ENCODE measurements at regions not wholly inside any gene's neighbourhood (a gene's known extent, or its start where the extent isn't known, plus 50 kb on each side); places are given as distances from the start of the nearest gene placed in this dataset.

GRCh38 chr9:28678097-28678496 lies 1104.8 kb upstream of the C9orf72 start:
- H3K4me3 ChIP-seq (ENCODE audit: control insufficient read depth, low read depth, low read length), result no peak overlapping the region
- no peak for DNase-seq (ENCODE audit: low read depth)
- TF ChIP-seq CTCF (conservative IDR thresholded peaks at IDR 0.05; ENCODE audit: control insufficient read depth, insufficient read depth, low read depth, low read length), result no peak

- H3K4me3 ChIP-seq (ENCODE audit: control insufficient read depth, low read depth, low read length), result no peak overlapping the region
- DNase-seq (ENCODE audit: low read depth), result no peak
- TF ChIP-seq CTCF (conservative IDR thresholded peaks at IDR 0.05; ENCODE audit: control insufficient read depth, insufficient read depth, low read depth, low read length), result no peak
Measured at GRCh38 chr9:28688172-28688571, 1114.9 kb upstream of the C9orf72 start.

- no peak overlapping the region for H3K4me3 ChIP-seq (ENCODE audit: control insufficient read depth, low read depth, low read length)
- TF ChIP-seq CTCF (conservative IDR thresholded peaks at IDR 0.05; ENCODE audit: control insufficient read depth, insufficient read depth, low read depth, low read length), result no peak
- no peak for DNase-seq (ENCODE audit: low read depth)
Measured at GRCh38 chr9:28692012-28692411, 1118.7 kb upstream of the C9orf72 start.

DNA sequence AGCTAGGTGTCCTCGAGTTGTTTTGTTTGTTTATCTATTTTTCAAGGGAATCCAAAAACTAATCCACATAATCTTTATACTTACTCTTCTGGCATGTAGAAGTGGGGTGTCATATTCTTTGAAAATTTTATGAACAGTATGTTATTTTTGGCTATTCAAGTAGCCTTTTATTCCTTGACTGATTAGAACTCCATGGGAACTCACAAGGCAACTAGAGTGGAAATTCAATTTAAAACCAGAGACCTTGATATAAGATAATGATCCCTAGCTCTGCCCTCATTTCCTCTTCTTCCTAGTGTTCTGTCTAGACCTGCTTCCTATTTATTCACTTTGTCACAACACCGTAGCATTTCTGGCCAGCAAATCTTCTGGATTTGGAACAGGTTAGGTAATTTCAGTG lies 1123.7 kb upstream of the C9orf72 start:
- no peak for TF ChIP-seq CTCF (conservative IDR thresholded peaks at IDR 0.05; ENCODE audit: control insufficient read depth, insufficient read depth, low read depth, low read length)
- no peak for DNase-seq (ENCODE audit: low read depth)
- H3K4me3 ChIP-seq (ENCODE audit: control insufficient read depth, low read depth, low read length), result no peak overlapping the region

- H3K4me3 ChIP-seq (ENCODE audit: control insufficient read depth, low read depth, low read length), result no peak overlapping the region
- DNase-seq (ENCODE audit: low read depth), result no peak
- no peak for TF ChIP-seq CTCF (conservative IDR thresholded peaks at IDR 0.05; ENCODE audit: control insufficient read depth, insufficient read depth, low read depth, low read length)
Measured at GRCh38 chr9:28699632-28700031, 1126.4 kb upstream of the C9orf72 start.

GRCh38 chr9:28707616-28708015 lies 1134.3 kb upstream of the C9orf72 start:
- no peak for TF ChIP-seq CTCF (conservative IDR thresholded peaks at IDR 0.05; ENCODE audit: control insufficient read depth, insufficient read depth, low read depth, low read length)
- no peak for DNase-seq (ENCODE audit: low read depth)
- no peak overlapping the region for H3K4me3 ChIP-seq (ENCODE audit: control insufficient read depth, low read depth, low read length)

GRCh38 chr9:28714188-28714587 lies 1140.9 kb upstream of the C9orf72 start:
- H3K4me3 ChIP-seq (ENCODE audit: control insufficient read depth, low read depth, low read length), result no peak overlapping the region
- no peak for TF ChIP-seq CTCF (conservative IDR thresholded peaks at IDR 0.05; ENCODE audit: control insufficient read depth, insufficient read depth, low read depth, low read length)
- DNase-seq (ENCODE audit: low read depth), result no peak
